Osteocyte (in vitro differentiated cells): ENCODE measurements at regions not wholly inside any gene's neighbourhood (a gene's known extent, or its start where the extent isn't known, plus 50 kb on each side); places are given as distances from the start of the nearest gene placed in this dataset.

Source experiments
- DNase-seq: peaks from one replicate; pipeline ENCODE4 v3.0.0; 2021; ENCODE audit warnings: mixed read lengths; ENCODE audit not compliant: unreplicated experiment; ENCODE audit errors: extremely low spot score
- H3K27ac Mint-ChIP-seq: one replicate; pipeline ENCODE4 v1.8.0; 2021; ENCODE audit warnings: mild to moderate bottlenecking, mixed read lengths; ENCODE audit not compliant: unreplicated experiment
- H3K27me3 Mint-ChIP-seq: one replicate; pipeline ENCODE4 v1.8.0; 2021; ENCODE audit warnings: mixed read lengths; ENCODE audit not compliant: unreplicated experiment
- H3K36me3 Mint-ChIP-seq: one replicate; pipeline ENCODE4 v1.8.0; 2021; ENCODE audit warnings: mixed read lengths; ENCODE audit not compliant: unreplicated experiment
- H3K4me1 Mint-ChIP-seq: one replicate; pipeline ENCODE4 v1.8.0; 2021; ENCODE audit warnings: mixed read lengths; ENCODE audit not compliant: unreplicated experiment
- H3K4me3 Mint-ChIP-seq: one replicate; pipeline ENCODE4 v1.8.0; 2021; ENCODE audit warnings: mild to moderate bottlenecking, moderate library complexity, mixed read lengths; ENCODE audit not compliant: unreplicated experiment
- H3K9me3 Mint-ChIP-seq: one replicate; pipeline ENCODE4 v1.8.0; 2021; ENCODE audit warnings: mixed read lengths; ENCODE audit not compliant: unreplicated experiment
- TF ChIP-seq, protein P1 (sequence below): fragments of 200-600 bp; sonication (generic); IDR thresholded peaks from 2 replicates; pipeline ENCODE4 v1.5.0; 2021; ENCODE audit warnings: antibody characterized with exemption, mild to moderate bottlenecking, moderate library complexity

DNA sequence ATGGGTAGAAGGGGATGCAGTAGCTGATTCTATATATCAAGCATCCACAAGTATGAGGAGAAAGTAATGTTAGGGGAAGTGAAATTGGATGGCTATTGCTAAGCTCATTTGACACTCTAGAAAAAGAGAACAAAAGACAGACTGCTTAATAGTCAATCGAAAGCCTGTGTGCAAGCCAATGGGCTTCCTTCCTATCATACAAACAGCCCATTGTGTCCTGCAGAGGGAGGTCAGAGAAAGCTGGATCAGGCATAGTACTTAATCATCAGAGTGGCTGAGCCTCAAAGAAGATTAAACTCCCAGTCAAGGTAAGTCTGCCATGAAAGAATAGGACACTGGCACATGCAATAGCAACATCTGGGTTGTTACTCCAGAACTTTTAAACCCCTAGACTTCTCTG lies 50.9 kb upstream of the PGR start:
- DNase-seq = no peak
- TF ChIP-seq, protein P1, sequence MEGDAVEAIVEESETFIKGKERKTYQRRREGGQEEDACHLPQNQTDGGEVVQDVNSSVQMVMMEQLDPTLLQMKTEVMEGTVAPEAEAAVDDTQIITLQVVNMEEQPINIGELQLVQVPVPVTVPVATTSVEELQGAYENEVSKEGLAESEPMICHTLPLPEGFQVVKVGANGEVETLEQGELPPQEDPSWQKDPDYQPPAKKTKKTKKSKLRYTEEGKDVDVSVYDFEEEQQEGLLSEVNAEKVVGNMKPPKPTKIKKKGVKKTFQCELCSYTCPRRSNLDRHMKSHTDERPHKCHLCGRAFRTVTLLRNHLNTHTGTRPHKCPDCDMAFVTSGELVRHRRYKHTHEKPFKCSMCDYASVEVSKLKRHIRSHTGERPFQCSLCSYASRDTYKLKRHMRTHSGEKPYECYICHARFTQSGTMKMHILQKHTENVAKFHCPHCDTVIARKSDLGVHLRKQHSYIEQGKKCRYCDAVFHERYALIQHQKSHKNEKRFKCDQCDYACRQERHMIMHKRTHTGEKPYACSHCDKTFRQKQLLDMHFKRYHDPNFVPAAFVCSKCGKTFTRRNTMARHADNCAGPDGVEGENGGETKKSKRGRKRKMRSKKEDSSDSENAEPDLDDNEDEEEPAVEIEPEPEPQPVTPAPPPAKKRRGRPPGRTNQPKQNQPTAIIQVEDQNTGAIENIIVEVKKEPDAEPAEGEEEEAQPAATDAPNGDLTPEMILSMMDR = no peak
- H3K27ac Mint-ChIP-seq = no peak overlapping the region
- H3K4me1 Mint-ChIP-seq = no peaks in the 10 kb centered on the region
- no peaks in the 10 kb centered on the region for H3K9me3 Mint-ChIP-seq
- peaks cover 3% of the 10 kb centered on the region for H3K27me3 Mint-ChIP-seq
- no peaks in the 10 kb centered on the region for H3K36me3 Mint-ChIP-seq
- H3K4me3 Mint-ChIP-seq = no peak overlapping the region
